H9 (cell line): ENCODE measurements at regions not wholly inside any gene's neighbourhood (a gene's known extent, or its start where the extent isn't known, plus 50 kb on each side); places are given as distances from the start of the nearest gene placed in this dataset.

Experiments used
- DNase-seq: peaks from one replicate; pipeline ENCODE4 v3.0.0-alpha.2; 2017
- H2AFZ ChIP-seq: one replicate; pipeline ENCODE4 v1.6.1; 2013; ENCODE audit warnings: mild to moderate bottlenecking, low read length, control low read depth, moderate library complexity
- H2AK5ac ChIP-seq: 2 replicates; pipeline ENCODE4 v1.6.1; 2013; ENCODE audit warnings: low read length, control low read depth, mixed read lengths; ENCODE audit not compliant: insufficient read length
- H2BK120ac ChIP-seq: one replicate; pipeline ENCODE4 v1.6.1; 2013; ENCODE audit warnings: low read depth, mild to moderate bottlenecking, low read length, control low read depth, inconsistent platforms; ENCODE audit not compliant: poor library complexity, severe bottlenecking
- H2BK12ac ChIP-seq: 2 replicates; pipeline ENCODE4 v1.6.1; 2013; ENCODE audit warnings: low read length, control low read depth, mixed read lengths, low read depth; ENCODE audit not compliant: insufficient read length
- H2BK15ac ChIP-seq: 2 replicates; pipeline ENCODE4 v1.6.1; 2013; ENCODE audit warnings: low read depth, low read length, control low read depth
- H2BK20ac ChIP-seq: one replicate; pipeline ENCODE4 v1.6.1; 2013; ENCODE audit warnings: low read depth, mild to moderate bottlenecking, low read length, control low read depth, inconsistent platforms; ENCODE audit not compliant: poor library complexity, severe bottlenecking
- H2BK5ac ChIP-seq: 2 replicates; pipeline ENCODE4 v1.6.1; 2013; ENCODE audit warnings: low read length, control low read depth, mixed read lengths; ENCODE audit not compliant: insufficient read length
- H3K14ac ChIP-seq: 2 replicates; pipeline ENCODE4 v1.6.1; 2013; ENCODE audit warnings: low read length, control low read depth; ENCODE audit not compliant: insufficient read depth
- H3K18ac ChIP-seq: 2 replicates; pipeline ENCODE4 v1.6.1; 2013; ENCODE audit warnings: low read depth, mild to moderate bottlenecking, mixed read lengths, low read length, control low read depth; ENCODE audit not compliant: insufficient read length
- H3K23ac ChIP-seq: 2 replicates; pipeline ENCODE4 v1.6.1; 2013; ENCODE audit warnings: low read length, control low read depth, mixed read lengths, low read depth; ENCODE audit not compliant: insufficient read length
- H3K23me2 ChIP-seq: 2 replicates; pipeline ENCODE4 v1.6.1; 2013; ENCODE audit warnings: low read depth, mild to moderate bottlenecking, mixed read lengths, low read length, control low read depth; ENCODE audit not compliant: insufficient read length, poor library complexity, severe bottlenecking
- H3K27ac ChIP-seq: 2 replicates; pipeline ENCODE4 v1.5.1; 2013; ENCODE audit warnings: low read length, control low read depth, mixed read lengths, low read depth; ENCODE audit not compliant: insufficient read length
- H3K27me3 ChIP-seq: 2 replicates; pipeline ENCODE4 v1.6.1; 2013; ENCODE audit warnings: low read length, control low read depth, inconsistent platforms; ENCODE audit not compliant: insufficient read depth
- H3K4ac ChIP-seq: 2 replicates; pipeline ENCODE4 v1.6.1; 2013; ENCODE audit warnings: low read depth, mild to moderate bottlenecking, control low read depth, inconsistent platforms, low read length, moderate library complexity
- H3K4me1 ChIP-seq: 2 replicates; pipeline ENCODE4 v1.6.1; 2013; ENCODE audit warnings: low read length, control low read depth, inconsistent platforms; ENCODE audit not compliant: insufficient read depth
- H3K4me2 ChIP-seq: 2 replicates; pipeline ENCODE4 v1.6.1; 2013; ENCODE audit warnings: low read length, control low read depth, mixed read lengths; ENCODE audit not compliant: insufficient read length, insufficient read depth
- H3K56ac ChIP-seq: 2 replicates; pipeline ENCODE4 v1.6.1; 2013; ENCODE audit warnings: low read depth, mild to moderate bottlenecking, mixed read lengths, low read length, control low read depth; ENCODE audit not compliant: insufficient read length
- H3K79me1 ChIP-seq: 2 replicates; pipeline ENCODE4 v1.6.1; 2013; ENCODE audit warnings: low read depth, mild to moderate bottlenecking, moderate library complexity, low read length, control low read depth, inconsistent platforms; ENCODE audit not compliant: insufficient read depth, poor library complexity, severe bottlenecking
- H3K79me2 ChIP-seq: 2 replicates; pipeline ENCODE4 v1.6.1; 2013; ENCODE audit warnings: low read length, control low read depth, inconsistent platforms; ENCODE audit not compliant: insufficient read depth
- H3K9ac ChIP-seq: 2 replicates; pipeline ENCODE4 v1.6.1; 2013; ENCODE audit warnings: low read length, control low read depth, mixed read lengths; ENCODE audit not compliant: insufficient read length; ENCODE audit errors: extremely low read depth
- H3K9me3 ChIP-seq: one replicate; pipeline ENCODE4 v1.6.1; 2013; ENCODE audit warnings: low read depth, low read length, inconsistent platforms; ENCODE audit not compliant: control insufficient read depth
- H3T11ph ChIP-seq: one replicate; pipeline ENCODE4 v1.6.1; 2013; ENCODE audit warnings: mild to moderate bottlenecking, low read length, control low read depth, inconsistent platforms
- H4K20me1 ChIP-seq: one replicate; pipeline ENCODE4 v1.6.1; 2013; ENCODE audit not compliant: control insufficient read depth, insufficient read length, insufficient read depth
- H4K5ac ChIP-seq: 2 replicates; pipeline ENCODE4 v1.6.1; 2013; ENCODE audit warnings: low read depth, mild to moderate bottlenecking, mixed read lengths, low read length, control low read depth; ENCODE audit not compliant: insufficient read length
- H4K8ac ChIP-seq: replicated peaks from 2 replicates; pipeline ENCODE4 v1.6.1; 2013; ENCODE audit warnings: low read length, control low read depth, mixed read lengths, low read depth; ENCODE audit not compliant: insufficient read length
- H4K91ac ChIP-seq: 2 replicates; pipeline ENCODE4 v1.6.1; 2013; ENCODE audit warnings: low read depth, mild to moderate bottlenecking, moderate library complexity, mixed read lengths, low read length, control low read depth; ENCODE audit not compliant: insufficient read length
- H3K27ac Mint-ChIP-seq, 3 experiments: 2 replicates in 2 of 3; 3 replicates in 1 of 3; pipeline ENCODE4 v1.8.0; 2020 to 2021; ENCODE audit warnings: mixed read lengths in 3 of 3, mild to moderate bottlenecking in 1 of 3, moderate library complexity in 1 of 3
- H3K27me3 Mint-ChIP-seq: 2 replicates; pipeline ENCODE4 v1.8.0; 2021; ENCODE audit warnings: low read depth, mild to moderate bottlenecking, moderate library complexity, mixed read lengths
- H3K36me3 Mint-ChIP-seq, 3 experiments: 2 replicates in 2 of 3; 3 replicates in 1 of 3; pipeline ENCODE4 v1.8.0; 2020 to 2021; ENCODE audit warnings: low read depth in 3 of 3, mixed read lengths in 3 of 3; ENCODE audit not compliant: insufficient read depth in 1 of 3
- H3K4me1 Mint-ChIP-seq, 2 experiments: 2 replicates each; pipeline ENCODE4 v1.8.0; 2020; ENCODE audit warnings: mixed read lengths in 2 of 2
- H3K4me3 Mint-ChIP-seq, 2 experiments: 2 replicates in 1 of 2; 3 replicates in 1 of 2; pipeline ENCODE4 v1.8.0; 2020 to 2021; ENCODE audit warnings: mild to moderate bottlenecking in 2 of 2, mixed read lengths in 2 of 2, moderate library complexity in 1 of 2
- H3K9me3 Mint-ChIP-seq, 2 experiments: 2 replicates in 1 of 2; 3 replicates in 1 of 2; pipeline ENCODE4 v1.8.0; 2020; ENCODE audit warnings: mild to moderate bottlenecking in 2 of 2, mixed read lengths in 2 of 2, moderate library complexity in 1 of 2
- WGBS: extraction: QIAGEN DNeasy Blood & Tissue Kit; methylation state at CpG from one replicate; pipeline ENCODE4 v1.1.7; 2013; ENCODE audit warnings: missing lambda C conversion rate, low lambda C conversion rate, mixed read lengths; ENCODE audit not compliant: insufficient read length; ENCODE audit errors: extremely low coverage; 5-methylcytosine and 5-hydroxymethylcytosine counted together
- TF ChIP-seq, protein P1 (sequence below): fragments of 200-600 bp; sonication (generic); conservative IDR thresholded peaks from 3 replicates; pipeline ENCODE4 v1.8.0; 2021; ENCODE audit warnings: antibody characterized with exemption, mild to moderate bottlenecking

DNA sequence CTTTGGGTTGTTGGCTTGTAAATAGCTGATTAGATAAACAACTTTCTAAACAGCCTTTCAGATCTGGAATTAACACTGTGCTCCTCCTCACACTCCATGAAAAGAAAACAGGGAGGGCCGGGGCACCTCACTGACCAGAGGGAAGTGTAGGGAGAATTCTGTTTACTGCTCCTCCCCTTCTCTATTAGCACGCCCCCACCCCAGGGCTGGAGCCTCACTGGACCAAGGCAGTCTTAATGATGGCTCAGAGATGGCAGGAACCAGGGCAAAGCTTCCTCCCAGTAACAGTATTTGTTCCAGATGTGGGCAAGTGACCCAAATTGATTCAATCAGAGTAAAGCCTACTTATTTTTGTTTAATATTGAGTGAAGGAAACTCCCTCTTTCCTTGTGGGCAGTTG is 256.6 kb downstream of the MSX2 start:
- no peaks in the 10 kb centered on the region for H4K20me1 ChIP-seq
- WGBS, result no CpG with 5 or more reads among the region's 2 CpGs
- H2AK5ac ChIP-seq, result no peak overlapping the region

More for the DNA sequence above, 256.6 kb downstream of the MSX2 start:
- TF ChIP-seq, protein P1, sequence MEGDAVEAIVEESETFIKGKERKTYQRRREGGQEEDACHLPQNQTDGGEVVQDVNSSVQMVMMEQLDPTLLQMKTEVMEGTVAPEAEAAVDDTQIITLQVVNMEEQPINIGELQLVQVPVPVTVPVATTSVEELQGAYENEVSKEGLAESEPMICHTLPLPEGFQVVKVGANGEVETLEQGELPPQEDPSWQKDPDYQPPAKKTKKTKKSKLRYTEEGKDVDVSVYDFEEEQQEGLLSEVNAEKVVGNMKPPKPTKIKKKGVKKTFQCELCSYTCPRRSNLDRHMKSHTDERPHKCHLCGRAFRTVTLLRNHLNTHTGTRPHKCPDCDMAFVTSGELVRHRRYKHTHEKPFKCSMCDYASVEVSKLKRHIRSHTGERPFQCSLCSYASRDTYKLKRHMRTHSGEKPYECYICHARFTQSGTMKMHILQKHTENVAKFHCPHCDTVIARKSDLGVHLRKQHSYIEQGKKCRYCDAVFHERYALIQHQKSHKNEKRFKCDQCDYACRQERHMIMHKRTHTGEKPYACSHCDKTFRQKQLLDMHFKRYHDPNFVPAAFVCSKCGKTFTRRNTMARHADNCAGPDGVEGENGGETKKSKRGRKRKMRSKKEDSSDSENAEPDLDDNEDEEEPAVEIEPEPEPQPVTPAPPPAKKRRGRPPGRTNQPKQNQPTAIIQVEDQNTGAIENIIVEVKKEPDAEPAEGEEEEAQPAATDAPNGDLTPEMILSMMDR, result no peak
- H3K27me3 Mint-ChIP-seq, result peaks cover 2% of the 10 kb centered on the region; the same call in 1 of the 2 replicates
- DNase-seq, result no peak
- no peak overlapping the region for H2BK120ac ChIP-seq
- H3K27ac ChIP-seq, result no peak overlapping the region
- no peak overlapping the region for H3K18ac ChIP-seq
- no peak overlapping the region for H3K56ac ChIP-seq
- H3K9me3 ChIP-seq, result no peaks in the 10 kb centered on the region
- H2AFZ ChIP-seq, result no peak overlapping the region
- no peaks in the 10 kb centered on the region for H3K79me2 ChIP-seq
- peaks cover 0 to 2% of the 10 kb centered on the region in 2 experiments; a peak in 1 of 4 replicates for H3K4me1 Mint-ChIP-seq
- no peak overlapping the region for H2BK12ac ChIP-seq
- H2BK5ac ChIP-seq, result no peak overlapping the region
- H3K27me3 ChIP-seq, result no peaks in the 10 kb centered on the region
- H2BK15ac ChIP-seq, result no peak overlapping the region
- H3K14ac ChIP-seq, result no peak overlapping the region
- no peak overlapping the region for H3K9ac ChIP-seq
- H4K91ac ChIP-seq, result no peak overlapping the region
- no peak overlapping the region for H3K27ac Mint-ChIP-seq
- H3K23me2 ChIP-seq, result no peaks in the 10 kb centered on the region
- no peak overlapping the region for H3K4me2 ChIP-seq
- H4K5ac ChIP-seq, result no peak overlapping the region
- no peaks in the 10 kb centered on the region for H3K79me1 ChIP-seq
- H3K4me1 ChIP-seq, result peaks cover 3% of the 10 kb centered on the region; the same call in 1 of the 2 replicates
- H3K4me3 Mint-ChIP-seq, result no peak overlapping the region
- H3T11ph ChIP-seq, result no peak overlapping the region
- no peak overlapping the region for H2BK20ac ChIP-seq
- H4K8ac ChIP-seq, result no peak overlapping the region
- no peak overlapping the region for H3K23ac ChIP-seq
- no peak overlapping the region for H3K4ac ChIP-seq
- H3K36me3 Mint-ChIP-seq, result no peaks in the 10 kb centered on the region
- no peaks in the 10 kb centered on the region for H3K9me3 Mint-ChIP-seq
